ENCODE measurements at regions not wholly inside any gene's neighbourhood (a gene's known extent, or its start where the extent isn't known, plus 50 kb on each side); places are given as distances from the start of the nearest gene placed in this dataset.

GRCh38 chr10:78162853-78163252, 129.2 kb downstream of the RPS24 start:
- no peak for DNase-seq (ENCODE audit: low read depth)

GRCh38 chr10:78164702-78165101, 131.0 kb downstream of the RPS24 start:
- DNase-seq (ENCODE audit: low read depth): no peak

- DNase-seq (ENCODE audit: low read depth): no peak
Measured at GRCh38 chr10:78165172-78165571, 131.5 kb downstream of the RPS24 start.

GRCh38 chr10:78165617-78166016, 132.0 kb downstream of the RPS24 start:
- no peak for DNase-seq (ENCODE audit: low read depth)

- DNase-seq (ENCODE audit: low read depth): no peak
Measured at GRCh38 chr10:78166261-78166660, 132.6 kb downstream of the RPS24 start.

DNA sequence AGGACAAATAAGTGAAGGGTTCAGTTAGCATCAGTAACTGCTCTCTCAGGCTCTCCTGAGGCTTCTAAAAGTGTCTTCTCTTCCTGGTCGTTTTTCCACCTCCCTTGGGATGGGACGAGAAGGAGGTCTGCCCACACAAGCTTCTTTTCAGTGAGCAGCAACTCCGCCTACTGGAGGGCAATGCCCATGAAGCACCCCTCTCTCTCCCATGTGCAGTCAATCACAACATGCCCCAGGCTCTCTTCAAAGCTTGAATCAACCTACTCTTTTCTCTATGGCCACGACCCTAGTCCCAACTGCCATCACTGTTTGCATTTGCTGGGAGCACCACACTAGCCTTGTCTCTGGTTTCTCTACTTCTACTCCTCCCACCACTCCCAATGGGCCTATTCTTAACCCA, 135.6 kb downstream of the RPS24 start:
- DNase-seq (ENCODE audit: low read depth): no peak

- DNase-seq (ENCODE audit: low read depth): no peak
Measured at GRCh38 chr10:78170026-78170475, 136.4 kb downstream of the RPS24 start.

DNA sequence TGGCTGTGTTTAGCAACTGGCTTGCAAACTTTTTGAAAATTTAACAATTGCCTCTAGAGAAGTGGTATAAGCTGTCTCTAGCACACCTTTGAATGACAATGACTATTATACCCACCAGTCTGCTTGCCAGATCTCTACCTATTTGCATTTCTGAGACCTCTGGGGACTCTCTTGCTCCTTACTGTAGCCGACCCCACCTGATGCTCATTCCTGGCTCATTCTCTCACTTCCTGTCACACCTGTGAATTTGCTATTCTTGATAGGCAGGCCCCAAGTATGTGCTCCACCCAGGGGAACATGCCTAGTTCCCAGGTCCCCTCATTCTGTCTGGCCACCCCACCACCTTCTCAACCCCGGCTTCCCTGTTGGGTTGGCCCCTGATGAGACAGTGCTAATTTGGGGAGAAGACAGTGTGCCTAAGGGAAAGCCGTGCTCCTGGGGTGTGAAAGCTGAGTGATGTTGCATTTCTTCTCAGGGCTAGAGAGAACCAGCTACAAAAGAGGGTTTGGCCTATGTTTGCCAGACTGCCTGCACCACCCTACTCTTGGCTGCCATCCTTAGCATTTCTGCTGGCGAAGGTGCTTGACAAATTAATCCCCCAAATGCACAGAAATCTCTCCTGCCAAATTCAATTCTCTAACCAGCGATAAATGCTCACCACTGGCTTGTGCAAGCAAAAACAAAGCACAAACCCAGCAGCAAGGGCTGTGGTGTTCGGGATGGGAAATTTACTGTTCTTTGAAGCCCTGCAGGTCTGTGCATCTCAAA, 138.2 kb downstream of the RPS24 start:
- DNase-seq (ENCODE audit: low read depth): no peak

GRCh38 chr10:78173360-78174015, 139.8 kb downstream of the RPS24 start:
- DNase-seq (ENCODE audit: low read depth): no peak

DNA sequence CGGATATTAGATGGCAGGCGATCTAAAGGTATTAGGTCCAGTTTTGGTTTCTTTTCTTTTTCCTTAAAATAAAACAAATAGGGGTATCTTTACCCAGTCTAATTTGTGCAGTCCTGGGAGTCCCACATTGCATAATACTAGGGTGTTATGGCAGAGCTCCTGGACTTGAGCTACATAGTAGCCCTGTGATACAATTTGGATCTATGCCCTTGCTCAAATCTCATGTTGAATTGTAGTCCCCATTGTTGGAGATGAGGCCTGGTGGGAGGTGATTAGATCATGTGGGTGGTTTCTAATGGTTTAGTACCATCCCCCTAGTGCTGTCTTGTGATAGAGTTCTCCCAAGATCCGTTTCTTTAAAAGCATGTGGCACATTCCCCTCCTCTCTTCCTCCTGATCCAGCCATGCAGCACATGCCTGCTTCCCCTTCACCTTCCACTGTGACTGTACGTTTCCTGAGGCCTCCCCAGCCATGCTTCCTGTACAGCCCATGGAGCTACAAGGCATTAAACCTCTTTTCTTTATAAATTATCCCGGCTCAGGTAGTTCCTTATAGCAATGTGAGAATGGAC, 141.9 kb downstream of the RPS24 start:
- DNase-seq (ENCODE audit: low read depth): no peak

DNA sequence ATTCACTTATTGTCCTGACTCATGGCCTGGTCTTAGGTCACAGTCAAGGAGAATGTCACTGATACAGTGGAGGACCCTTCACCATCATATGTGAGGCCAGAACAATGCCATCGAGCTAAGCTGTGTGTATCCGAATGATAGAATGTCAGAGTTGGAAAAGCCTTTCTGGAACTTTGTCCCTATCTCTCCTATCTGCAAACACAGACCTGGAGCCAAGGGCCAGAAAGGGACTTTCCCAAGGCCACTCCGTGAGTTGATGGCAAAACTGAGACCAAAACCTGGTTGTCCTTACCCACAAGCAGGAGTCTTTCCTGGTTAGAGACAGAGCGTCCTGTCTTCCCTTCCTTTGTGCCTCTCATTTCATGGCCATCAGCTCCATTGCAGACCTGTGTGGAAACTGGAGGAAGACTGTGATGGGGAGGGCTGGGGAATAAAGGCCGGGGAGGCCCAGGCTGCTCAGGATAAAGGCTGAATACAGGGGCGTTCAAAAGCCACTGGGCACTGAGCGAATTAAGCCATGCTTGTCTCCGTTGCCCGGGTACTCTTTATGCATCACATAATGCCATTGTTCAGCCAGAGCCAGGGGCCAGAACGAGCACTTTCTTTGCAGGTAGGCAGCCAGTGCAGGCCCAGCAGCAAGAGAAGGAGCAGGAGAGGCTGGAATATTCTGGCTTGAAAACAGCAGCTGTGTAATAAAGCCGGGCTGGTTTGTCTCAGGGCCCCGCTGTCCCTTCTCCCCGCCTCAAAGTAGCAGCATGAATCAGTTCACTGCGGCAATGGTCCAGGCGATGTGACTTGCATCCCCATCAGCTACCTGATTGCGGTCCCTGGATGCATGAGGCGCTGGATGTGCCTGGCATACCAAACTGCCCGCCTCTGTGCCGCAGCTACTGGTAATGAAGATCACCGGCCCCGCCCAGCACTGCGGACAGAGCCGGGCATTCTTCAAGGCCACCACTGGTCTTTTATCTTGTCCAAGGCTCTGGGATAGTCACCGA, 143.0 kb downstream of the RPS24 start:
- no peak for DNase-seq (ENCODE audit: low read depth)

- DNase-seq (ENCODE audit: low read depth): no peak
Measured at GRCh38 chr10:78177491-78178185, 144.0 kb downstream of the RPS24 start.

- no peak for DNase-seq (ENCODE audit: low read depth)
Measured at GRCh38 chr10:78178397-78178796, 144.7 kb downstream of the RPS24 start.

- DNase-seq (ENCODE audit: low read depth): no peak
Measured at GRCh38 chr10:78178940-78179339, 145.3 kb downstream of the RPS24 start.

DNA sequence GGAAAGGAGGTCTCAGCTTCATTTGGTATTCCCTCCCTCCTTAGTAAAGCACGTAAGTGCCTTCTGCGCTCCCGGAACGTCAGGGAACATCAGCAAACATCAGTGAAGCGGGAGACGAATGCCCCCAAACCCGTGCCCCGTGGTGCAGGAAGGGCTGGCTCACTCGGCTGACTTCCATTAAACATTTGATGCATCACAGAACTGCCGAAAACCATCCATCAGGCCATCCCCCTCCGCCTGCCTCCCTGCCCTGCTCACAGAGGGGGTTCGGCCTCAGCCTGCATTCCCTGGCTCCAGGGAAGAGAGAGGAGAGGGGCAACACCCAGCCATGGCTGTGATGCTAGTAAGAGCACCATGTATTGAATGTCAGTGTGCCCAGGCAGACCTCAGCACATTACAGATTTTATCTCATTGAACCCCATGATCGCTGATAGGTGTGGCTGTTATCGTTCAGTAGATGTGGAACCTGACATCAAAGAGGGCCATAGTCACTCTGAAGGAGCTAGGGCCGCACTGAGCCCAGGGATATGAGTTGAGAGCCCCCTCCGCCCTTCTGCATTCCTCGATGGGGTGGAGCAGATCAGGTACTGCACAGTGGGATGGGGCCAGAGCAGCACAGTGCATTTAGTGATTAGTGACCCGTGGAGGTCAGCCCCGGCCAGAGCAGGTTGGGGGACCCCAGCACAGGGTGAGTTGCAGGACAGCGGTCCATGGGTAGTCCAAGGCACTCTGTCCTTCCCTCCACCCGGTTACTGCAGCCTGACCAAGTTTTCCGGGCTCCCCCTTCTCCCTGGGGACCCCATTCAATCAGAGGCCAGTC, 146.4 kb downstream of the RPS24 start:
- no peak for DNase-seq (ENCODE audit: low read depth)

- no peak for DNase-seq (ENCODE audit: low read depth)
Measured at GRCh38 chr10:78181381-78182055, 147.9 kb downstream of the RPS24 start.

DNA sequence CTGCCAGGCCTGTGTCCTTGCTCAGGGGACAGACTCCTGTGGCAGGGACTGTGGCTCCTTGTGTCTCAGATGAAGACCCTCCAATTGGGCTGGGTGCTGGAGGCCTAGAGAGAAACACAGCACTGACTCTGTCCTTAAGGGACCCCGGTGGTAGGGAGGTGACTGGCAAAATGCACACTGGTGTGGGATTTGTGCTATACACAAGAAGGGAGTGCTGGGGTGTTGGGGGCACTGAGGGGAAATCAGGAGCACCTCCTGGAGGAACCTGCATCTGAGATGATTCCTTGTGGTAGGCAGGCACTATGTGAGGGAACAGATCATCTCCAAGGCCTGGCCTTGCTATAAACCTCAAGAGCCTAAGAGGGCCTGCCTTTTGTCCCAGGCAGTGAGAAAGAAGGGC, 149.2 kb downstream of the RPS24 start:
- DNase-seq (ENCODE audit: low read depth): no peak

- no peak for DNase-seq (ENCODE audit: low read depth)
Measured at GRCh38 chr10:78184851-78185692, 151.4 kb downstream of the RPS24 start.

DNA sequence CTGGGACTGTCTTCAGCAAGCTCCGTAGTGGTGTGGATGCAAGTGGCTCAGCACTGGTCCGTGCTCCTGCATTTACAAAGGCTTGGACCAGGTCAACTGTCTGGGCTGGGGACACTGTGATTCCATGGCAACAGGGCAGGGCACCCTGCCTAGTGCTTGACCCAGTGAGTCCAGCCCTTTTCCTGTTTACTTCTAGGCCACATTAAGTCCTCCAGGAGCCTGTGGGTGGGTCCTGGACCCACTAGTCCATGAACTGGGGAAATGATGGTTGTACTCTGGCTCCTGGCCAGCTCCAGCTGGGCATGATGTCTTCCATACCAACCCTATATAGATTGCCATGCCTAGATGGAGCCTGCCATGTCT, 152.0 kb downstream of the RPS24 start:
- DNase-seq (ENCODE audit: low read depth): no peak

Data from stimulated activated CD8-positive, alpha-beta memory T cell treated with anti-CD3 and anti-CD28 coated beads, Interleukin-12 subunit alpha, Interleukin-12 subunit beta, amount 100 ng/mL, for 4 hours (primary cell).